WTC11 (cell line): ENCODE measurements at regions not wholly inside any gene's neighbourhood (a gene's known extent, or its start where the extent isn't known, plus 50 kb on each side); places are given as distances from the start of the nearest gene placed in this dataset.

ENCODE experiments used
- CREB1 ChIP-seq: sonication (generic); formaldehyde crosslinking; IDR thresholded peaks from 2 replicates; pipeline ENCODE4 v1.8.0; 2023; ENCODE audit warnings: mild to moderate bottlenecking, missing genetic modification reagents
- ELF4 ChIP-seq: sonication (generic); formaldehyde crosslinking; IDR thresholded peaks from 2 replicates; pipeline ENCODE4 v1.8.1; 2022; ENCODE audit warnings: low read depth, mild to moderate bottlenecking, moderate library complexity, missing genetic modification reagents
- ESRRA ChIP-seq: sonication (generic); formaldehyde crosslinking; IDR thresholded peaks from 2 replicates; pipeline ENCODE4 v1.8.1; 2022; ENCODE audit warnings: mild to moderate bottlenecking, missing genetic modification reagents, borderline replicate concordance
- KAT7 ChIP-seq: sonication (generic); formaldehyde crosslinking; IDR thresholded peaks from 2 replicates; pipeline ENCODE4 v1.8.1; 2023; ENCODE audit warnings: missing genetic modification reagents, mild to moderate bottlenecking, borderline replicate concordance
- MYBL2 ChIP-seq: sonication (generic); formaldehyde crosslinking; IDR thresholded peaks from 2 replicates; pipeline ENCODE4 v1.8.1; 2023; ENCODE audit warnings: mild to moderate bottlenecking, moderate library complexity, missing genetic modification reagents
- TF ChIP-seq, protein P1 (sequence below): fragments of 200-600 bp; IDR thresholded peaks from 2 replicates; pipeline ENCODE4 v1.8.0; 2022; ENCODE audit warnings: antibody characterized with exemption
- TF ChIP-seq, protein P2 (sequence below): sonication (generic); formaldehyde crosslinking; IDR thresholded peaks from 2 replicates; pipeline ENCODE4 v1.8.1; 2023; ENCODE audit warnings: mild to moderate bottlenecking, missing genetic modification reagents, borderline replicate concordance
- TF ChIP-seq, protein P3 (sequence below): sonication (generic); formaldehyde crosslinking; IDR thresholded peaks from 2 replicates; pipeline ENCODE4 v1.8.1; 2023; ENCODE audit warnings: mild to moderate bottlenecking, missing genetic modification reagents, moderate library complexity

DNA sequence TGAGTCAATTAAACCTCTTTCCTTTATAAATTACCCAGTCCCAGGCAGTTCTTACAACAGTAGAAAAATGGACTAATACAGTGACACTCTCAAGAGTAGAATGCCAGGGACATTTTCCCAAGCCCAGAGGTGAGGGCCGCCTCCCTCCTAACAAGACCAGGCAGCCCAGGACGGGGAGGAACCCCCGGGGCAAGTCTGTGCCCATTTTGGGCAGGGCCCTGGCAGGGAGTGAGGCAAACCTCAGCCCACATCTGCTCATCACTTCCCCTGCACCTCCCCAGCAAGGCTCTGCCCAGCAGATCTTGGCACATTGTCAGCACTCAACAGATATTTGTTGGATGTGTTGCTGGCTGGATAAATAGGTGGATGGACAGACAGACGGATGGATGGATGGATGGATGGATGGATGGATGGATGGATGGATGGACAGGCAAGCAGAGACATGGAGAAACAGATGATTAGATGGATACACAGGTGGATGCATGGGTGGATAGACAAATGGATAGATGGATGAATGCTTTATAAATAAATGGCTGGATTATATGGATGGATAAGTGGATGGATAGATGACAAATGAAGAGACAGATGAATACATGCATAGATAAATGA is 271.3 kb downstream of the PARN start:
- TF ChIP-seq, protein P1, sequence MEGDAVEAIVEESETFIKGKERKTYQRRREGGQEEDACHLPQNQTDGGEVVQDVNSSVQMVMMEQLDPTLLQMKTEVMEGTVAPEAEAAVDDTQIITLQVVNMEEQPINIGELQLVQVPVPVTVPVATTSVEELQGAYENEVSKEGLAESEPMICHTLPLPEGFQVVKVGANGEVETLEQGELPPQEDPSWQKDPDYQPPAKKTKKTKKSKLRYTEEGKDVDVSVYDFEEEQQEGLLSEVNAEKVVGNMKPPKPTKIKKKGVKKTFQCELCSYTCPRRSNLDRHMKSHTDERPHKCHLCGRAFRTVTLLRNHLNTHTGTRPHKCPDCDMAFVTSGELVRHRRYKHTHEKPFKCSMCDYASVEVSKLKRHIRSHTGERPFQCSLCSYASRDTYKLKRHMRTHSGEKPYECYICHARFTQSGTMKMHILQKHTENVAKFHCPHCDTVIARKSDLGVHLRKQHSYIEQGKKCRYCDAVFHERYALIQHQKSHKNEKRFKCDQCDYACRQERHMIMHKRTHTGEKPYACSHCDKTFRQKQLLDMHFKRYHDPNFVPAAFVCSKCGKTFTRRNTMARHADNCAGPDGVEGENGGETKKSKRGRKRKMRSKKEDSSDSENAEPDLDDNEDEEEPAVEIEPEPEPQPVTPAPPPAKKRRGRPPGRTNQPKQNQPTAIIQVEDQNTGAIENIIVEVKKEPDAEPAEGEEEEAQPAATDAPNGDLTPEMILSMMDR: no peak
- TF ChIP-seq ESRRA (CRISPR knock-in tag) (no peak), MYBL2 (CRISPR knock-in tag) (no peak), KAT7 (CRISPR knock-in tag) (no peak), CREB1 (CRISPR knock-in tag) (no peak), ELF4 (CRISPR knock-in tag) (no peak)
- TF ChIP-seq, protein P2, sequence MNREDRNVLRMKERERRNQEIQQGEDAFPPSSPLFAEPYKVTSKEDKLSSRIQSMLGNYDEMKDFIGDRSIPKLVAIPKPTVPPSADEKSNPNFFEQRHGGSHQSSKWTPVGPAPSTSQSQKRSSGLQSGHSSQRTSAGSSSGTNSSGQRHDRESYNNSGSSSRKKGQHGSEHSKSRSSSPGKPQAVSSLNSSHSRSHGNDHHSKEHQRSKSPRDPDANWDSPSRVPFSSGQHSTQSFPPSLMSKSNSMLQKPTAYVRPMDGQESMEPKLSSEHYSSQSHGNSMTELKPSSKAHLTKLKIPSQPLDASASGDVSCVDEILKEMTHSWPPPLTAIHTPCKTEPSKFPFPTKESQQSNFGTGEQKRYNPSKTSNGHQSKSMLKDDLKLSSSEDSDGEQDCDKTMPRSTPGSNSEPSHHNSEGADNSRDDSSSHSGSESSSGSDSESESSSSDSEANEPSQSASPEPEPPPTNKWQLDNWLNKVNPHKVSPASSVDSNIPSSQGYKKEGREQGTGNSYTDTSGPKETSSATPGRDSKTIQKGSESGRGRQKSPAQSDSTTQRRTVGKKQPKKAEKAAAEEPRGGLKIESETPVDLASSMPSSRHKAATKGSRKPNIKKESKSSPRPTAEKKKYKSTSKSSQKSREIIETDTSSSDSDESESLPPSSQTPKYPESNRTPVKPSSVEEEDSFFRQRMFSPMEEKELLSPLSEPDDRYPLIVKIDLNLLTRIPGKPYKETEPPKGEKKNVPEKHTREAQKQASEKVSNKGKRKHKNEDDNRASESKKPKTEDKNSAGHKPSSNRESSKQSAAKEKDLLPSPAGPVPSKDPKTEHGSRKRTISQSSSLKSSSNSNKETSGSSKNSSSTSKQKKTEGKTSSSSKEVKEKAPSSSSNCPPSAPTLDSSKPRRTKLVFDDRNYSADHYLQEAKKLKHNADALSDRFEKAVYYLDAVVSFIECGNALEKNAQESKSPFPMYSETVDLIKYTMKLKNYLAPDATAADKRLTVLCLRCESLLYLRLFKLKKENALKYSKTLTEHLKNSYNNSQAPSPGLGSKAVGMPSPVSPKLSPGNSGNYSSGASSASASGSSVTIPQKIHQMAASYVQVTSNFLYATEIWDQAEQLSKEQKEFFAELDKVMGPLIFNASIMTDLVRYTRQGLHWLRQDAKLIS (CRISPR knock-in tag): no peak
- TF ChIP-seq, protein P3, sequence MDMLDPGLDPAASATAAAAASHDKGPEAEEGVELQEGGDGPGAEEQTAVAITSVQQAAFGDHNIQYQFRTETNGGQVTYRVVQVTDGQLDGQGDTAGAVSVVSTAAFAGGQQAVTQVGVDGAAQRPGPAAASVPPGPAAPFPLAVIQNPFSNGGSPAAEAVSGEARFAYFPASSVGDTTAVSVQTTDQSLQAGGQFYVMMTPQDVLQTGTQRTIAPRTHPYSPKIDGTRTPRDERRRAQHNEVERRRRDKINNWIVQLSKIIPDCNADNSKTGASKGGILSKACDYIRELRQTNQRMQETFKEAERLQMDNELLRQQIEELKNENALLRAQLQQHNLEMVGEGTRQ (CRISPR knock-in tag): no peak
